ENCODE measurements at regions not wholly inside any gene's neighbourhood (a gene's known extent, or its start where the extent isn't known, plus 50 kb on each side); places are given as distances from the start of the nearest gene placed in this dataset.
A peak's percentile ranks its signal among the peaks of the same experiment; 100 is the strongest.

GRCh38 chr6:6058054-6058444, 51.3 kb upstream of the NRN1 start:
- Histone ChIP-seq H3K4me3 (peak overlapping the region; percentile 6 to 19), H3K9me3 (no peaks in the 10 kb centered on the region), H3K27me3 (no peaks in the 10 kb centered on the region), H3K36me3 (ENCODE audit: low read depth, missing control alignments) (no peaks in the 10 kb centered on the region), H3K27ac (no peak overlapping the region), H3K4me1 (no peaks in the 10 kb centered on the region)
- WGBS, 2 donors = 74 to 77% methylated on average over 25 of the region's 25 CpGs
- intact Hi-C loops (cut with DNase I; ENCODE audit: low total_unique reads) = no loop called here
- TF ChIP-seq CTCF (IDR thresholded peaks at IDR 0.05) (no peak), POLR2A (IDR thresholded peaks at IDR 0.05) (no peak)
- DNase-seq = no peak

GRCh38 chr6:6057442-6058053, 50.8 kb upstream of the NRN1 start:
- no peaks in the 10 kb centered on the region for H3K9me3 ChIP-seq
- H3K4me1 ChIP-seq = no peaks in the 10 kb centered on the region
- no peaks in the 10 kb centered on the region for H3K36me3 ChIP-seq (ENCODE audit: low read depth, missing control alignments)
- H3K4me3 ChIP-seq = peak overlapping the region; percentile 6 to 19
- no peak overlapping the region for H3K27ac ChIP-seq
- TF ChIP-seq POLR2A (IDR thresholded peaks at IDR 0.05) = no peak
- peak in 2 of 3 experiments; percentile 17 to 44 for TF ChIP-seq CTCF (IDR thresholded peaks at IDR 0.05)
- intact Hi-C loops (cut with DNase I; ENCODE audit: low total_unique reads) = no loop called here
- no peaks in the 10 kb centered on the region for H3K27me3 ChIP-seq
- no peak for DNase-seq
- WGBS, 2 donors = 50 to 54% methylated on average over 9 of the region's 9 CpGs
